ENCODE measurements at regions not wholly inside any gene's neighbourhood (a gene's known extent, or its start where the extent isn't known, plus 50 kb on each side); places are given as distances from the start of the nearest gene placed in this dataset.
"Not testable (repeated sequence)": the region's sequence is repeated elsewhere in the genome, so short reads cannot be mapped to it uniquely, and the experiment has no call there.

GRCh38 chr4:188374871-188375270, 235.6 kb downstream of the TRIML1 start:
- DNase-seq (ENCODE audit: low read depth): no peak

DNA sequence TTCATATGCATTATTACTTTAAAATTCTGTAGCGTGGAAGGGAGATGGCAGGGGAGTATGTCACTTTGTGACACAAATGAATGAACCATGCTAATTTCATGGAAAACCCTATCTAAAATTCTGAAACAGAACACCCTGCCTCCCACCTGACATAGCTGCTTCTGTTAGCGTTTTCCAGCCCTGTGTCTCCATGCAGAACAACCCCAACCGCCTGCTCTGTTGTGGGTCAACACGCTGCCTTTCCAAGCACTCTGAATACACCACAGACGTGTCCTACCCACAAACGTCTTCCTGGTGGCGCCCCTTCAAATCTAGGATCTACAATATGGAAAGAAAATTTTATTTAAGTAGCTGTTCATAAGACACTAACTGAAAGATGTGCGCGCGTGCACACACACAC, 238.6 kb downstream of the TRIML1 start:
- DNase-seq (ENCODE audit: low read depth): no peak

DNA sequence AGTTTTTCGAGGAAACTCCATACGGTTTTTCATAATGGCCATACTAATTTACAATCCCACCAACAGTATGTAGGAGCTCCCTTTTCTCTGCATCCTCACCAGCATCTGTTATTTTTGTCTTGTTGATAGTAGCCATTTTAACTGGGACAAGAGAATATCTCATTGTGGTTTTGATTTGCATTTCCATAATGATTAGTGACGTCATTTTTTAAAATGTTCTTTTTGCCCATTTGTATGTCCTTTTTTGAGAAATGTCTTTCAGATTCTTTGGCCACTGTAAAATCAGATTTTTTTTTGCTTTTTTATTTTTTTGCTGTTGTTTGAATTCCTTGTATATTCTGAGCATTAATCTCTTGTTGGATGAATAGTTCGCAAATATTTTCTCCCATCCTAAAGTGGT, 243.9 kb downstream of the TRIML1 start:
- DNase-seq (ENCODE audit: low read depth): no peak

DNA sequence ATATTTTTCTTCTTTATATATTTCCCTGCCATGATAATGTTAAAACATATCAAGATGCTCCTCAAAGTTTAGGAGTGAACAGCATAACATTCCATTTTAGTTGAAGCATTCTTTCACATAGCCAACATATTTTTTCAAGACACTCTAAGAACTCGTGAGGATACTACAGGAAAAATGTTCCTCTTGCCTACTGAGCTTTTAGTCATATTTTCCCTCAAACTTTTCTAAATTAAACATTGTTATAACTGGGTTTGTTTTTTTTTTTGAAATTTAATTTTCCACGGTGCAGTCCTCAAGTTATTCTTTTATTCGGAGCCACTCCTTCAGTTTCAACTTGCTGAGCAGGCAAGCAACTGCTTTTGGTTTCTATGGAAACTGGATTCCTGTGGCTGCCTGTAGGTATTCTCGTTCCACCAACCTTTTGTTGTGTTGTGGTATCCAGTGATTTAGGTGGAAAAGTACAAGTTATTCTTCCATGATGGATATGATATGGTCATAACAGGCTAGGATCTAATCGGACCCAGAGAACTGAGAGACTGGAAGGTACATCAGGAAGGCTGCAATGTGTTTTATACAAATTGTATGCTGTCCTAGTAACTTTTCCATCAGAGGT, 248.0 kb downstream of the TRIML1 start:
- no peak for DNase-seq (ENCODE audit: low read depth)

DNA sequence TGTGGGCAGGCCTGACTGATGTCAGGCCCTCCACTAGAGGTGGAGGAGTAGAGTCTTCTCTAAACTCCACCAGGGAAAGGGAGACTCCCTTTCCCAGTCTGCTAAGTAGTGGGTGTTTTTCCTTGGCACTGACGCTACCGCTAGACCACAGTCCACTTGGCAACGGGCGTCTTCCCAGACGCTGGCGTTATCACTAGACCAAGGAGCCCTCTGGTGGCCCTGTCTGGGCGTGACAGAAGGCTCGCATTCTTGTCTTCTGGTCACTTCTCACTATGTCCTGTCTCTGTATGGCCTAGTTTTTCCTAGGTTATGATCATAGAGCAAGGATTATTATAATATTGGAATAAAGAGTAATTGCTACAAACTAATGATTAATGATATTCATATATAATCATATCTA, 252.1 kb downstream of the TRIML1 start:
- not testable (repeated sequence) for DNase-seq (ENCODE audit: low read depth)

GRCh38 chr4:188396037-188396436, 256.8 kb downstream of the TRIML1 start:
- DNase-seq (ENCODE audit: low read depth): no peak

GRCh38 chr4:188399834-188400233, 260.6 kb downstream of the TRIML1 start:
- no peak for DNase-seq (ENCODE audit: low read depth)

GRCh38 chr4:188400451-188400850, 261.2 kb downstream of the TRIML1 start:
- no peak for DNase-seq (ENCODE audit: low read depth)

- no peak for DNase-seq (ENCODE audit: low read depth)
Observed at GRCh38 chr4:188403272-188403671, 264.0 kb downstream of the TRIML1 start.

DNA sequence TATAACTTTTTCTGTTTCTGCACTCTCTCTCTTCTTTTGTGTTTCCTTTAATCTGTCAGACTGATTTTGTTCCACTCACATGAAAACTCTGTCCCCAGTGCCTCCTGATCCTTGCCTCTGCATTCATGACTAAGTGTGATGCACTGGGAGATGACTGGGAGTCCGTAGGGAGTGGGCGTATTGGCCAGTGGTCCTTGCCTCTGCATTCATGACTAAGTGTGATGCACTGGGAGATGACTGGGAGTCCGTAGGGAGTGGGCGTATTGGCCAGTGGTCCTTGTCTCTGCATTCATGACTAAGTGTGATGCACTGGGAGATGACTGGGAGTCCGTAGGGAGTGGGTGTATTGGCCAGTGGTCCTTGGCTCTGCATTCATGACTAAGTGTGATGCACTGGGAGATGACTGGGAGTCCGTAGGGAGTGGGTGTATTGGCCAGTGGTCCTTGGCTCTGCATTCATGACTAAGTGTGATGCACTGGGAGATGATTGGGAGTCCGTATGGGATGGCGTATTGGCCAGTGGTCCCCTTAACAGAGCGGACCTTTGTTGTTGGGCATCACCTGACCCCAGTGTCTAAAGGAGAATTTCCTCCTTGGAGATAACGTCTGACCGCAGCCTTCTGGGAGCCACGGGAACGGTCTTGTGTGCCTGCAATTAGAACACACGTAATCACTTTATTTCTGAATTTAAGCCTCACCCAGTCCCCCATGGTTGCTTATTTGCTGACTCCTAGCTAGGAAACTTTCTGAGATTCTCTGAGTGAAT, 266.0 kb downstream of the TRIML1 start:
- DNase-seq (ENCODE audit: low read depth): not testable (repeated sequence)

DNA sequence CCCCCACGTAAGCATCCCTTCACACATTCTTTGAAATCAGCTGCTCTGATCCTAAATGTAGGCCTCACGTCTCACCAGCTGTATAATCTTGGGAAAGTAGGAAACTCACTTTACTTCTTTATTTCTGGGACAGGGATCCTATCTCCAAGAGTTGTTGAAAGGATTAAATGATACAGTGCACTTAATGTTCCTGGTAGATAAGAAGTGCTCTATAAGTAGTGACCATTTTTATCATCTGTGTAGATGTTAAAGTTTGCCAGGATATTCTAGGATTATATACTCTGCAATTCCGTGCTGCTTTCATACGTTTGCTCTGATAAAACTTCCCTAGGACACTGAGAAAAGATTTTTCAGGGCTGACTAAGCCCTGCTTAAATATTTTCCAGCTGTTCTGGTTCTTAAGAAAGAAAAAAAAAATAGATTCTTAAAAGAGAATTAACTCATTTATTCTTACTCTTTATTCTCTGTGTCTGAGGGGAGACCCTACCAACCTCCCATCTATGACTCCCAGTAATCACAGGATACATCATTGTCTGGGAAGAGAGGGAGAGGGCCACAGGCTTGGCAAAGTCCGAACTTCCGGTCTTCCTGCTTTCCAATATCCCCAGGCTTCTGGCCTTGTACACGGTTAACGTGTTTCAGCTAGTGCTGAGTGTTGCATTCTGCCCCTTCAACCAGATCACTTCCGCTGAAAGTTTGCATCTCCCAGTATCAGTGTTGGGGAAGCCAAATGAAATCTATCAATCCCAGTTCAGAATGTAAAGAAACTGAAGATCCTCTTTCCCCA, 269.2 kb downstream of the TRIML1 start:
- DNase-seq (ENCODE audit: low read depth): no peak

GRCh38 chr4:188409851-188410250, 270.6 kb downstream of the TRIML1 start:
- DNase-seq (ENCODE audit: low read depth): no peak

GRCh38 chr4:188411805-188412204, 272.6 kb downstream of the TRIML1 start:
- no peak for DNase-seq (ENCODE audit: low read depth)

GRCh38 chr4:188412499-188412898, 273.3 kb downstream of the TRIML1 start:
- DNase-seq (ENCODE audit: low read depth): no peak

- DNase-seq (ENCODE audit: low read depth): no peak
Observed at GRCh38 chr4:188414441-188414840, 275.2 kb downstream of the TRIML1 start.

- DNase-seq (ENCODE audit: low read depth): no peak
Observed at GRCh38 chr4:188417181-188417580, 277.9 kb downstream of the TRIML1 start.

DNA sequence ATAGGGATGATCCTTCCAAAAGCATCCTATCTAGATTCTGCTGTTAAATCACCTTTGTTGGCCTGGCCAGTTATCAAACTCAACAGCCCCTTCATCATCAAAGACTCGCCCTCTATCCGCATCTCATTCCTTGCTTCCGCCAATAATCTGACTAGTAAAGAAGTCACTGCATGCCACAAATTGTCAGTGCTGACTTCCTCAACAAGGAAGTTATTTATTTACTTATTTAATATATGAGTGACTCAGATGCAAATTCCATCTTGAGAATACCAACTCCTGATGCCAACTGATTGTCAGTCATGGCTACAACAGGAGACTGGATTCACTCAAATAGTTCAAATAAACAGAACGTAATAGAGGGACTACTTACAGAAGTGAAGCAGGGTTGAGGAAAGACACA, 283.8 kb downstream of the TRIML1 start:
- no peak for DNase-seq (ENCODE audit: low read depth)

GRCh38 chr4:188428935-188429334, 289.7 kb downstream of the TRIML1 start:
- DNase-seq (ENCODE audit: low read depth): no peak

- no peak for DNase-seq (ENCODE audit: low read depth)
Observed at GRCh38 chr4:188429965-188430364, 290.7 kb downstream of the TRIML1 start.

DNA sequence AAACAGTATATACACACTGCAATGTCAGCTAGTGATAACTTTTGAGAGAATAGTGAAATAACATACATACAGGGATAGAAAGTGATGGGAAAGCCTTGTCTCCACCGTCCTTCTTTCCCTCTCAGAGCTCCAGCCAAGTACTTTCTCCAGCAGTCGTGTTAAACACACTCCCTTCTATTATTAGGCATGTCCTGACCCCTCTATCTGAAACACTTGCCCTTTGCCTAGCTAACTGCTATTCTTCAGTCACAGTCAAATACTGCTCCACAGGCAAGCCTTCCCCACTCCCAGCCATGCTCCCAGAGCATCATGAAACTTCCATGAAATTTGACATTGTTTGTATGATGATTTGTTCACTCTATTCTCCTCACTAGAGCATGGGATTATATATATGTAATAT, 291.1 kb downstream of the TRIML1 start:
- no peak for DNase-seq (ENCODE audit: low read depth)

- DNase-seq (ENCODE audit: low read depth): no peak
Observed at GRCh38 chr4:188432328-188432727, 293.1 kb downstream of the TRIML1 start.

- DNase-seq (ENCODE audit: low read depth): no peak
Observed at GRCh38 chr4:188433741-188434315, 294.6 kb downstream of the TRIML1 start.

- no peak for DNase-seq (ENCODE audit: low read depth)
Observed at GRCh38 chr4:188434643-188435042, 295.4 kb downstream of the TRIML1 start.
